Ishikawa (cell line): ENCODE measurements at regions not wholly inside any gene's neighbourhood (a gene's known extent, or its start where the extent isn't known, plus 50 kb on each side); places are given as distances from the start of the nearest gene placed in this dataset.

Source experiments
- EP300 ChIP-seq: IDR thresholded peaks from 2 replicates; pipeline ENCODE4 v1.6.1; 2012; ENCODE audit warnings: borderline replicate concordance
- FOXM1 ChIP-seq: IDR thresholded peaks from 2 replicates; pipeline ENCODE4 v1.6.1; 2012; ENCODE audit warnings: low read depth, borderline replicate concordance
- MAX ChIP-seq: IDR thresholded peaks from 2 replicates; pipeline ENCODE4 v1.6.1; 2012
- RAD21 ChIP-seq: IDR thresholded peaks from 2 replicates; pipeline ENCODE4 v1.6.1; 2012; ENCODE audit warnings: low read depth
- REST ChIP-seq: IDR thresholded peaks from 2 replicates; pipeline ENCODE4 v1.6.1; 2012; ENCODE audit warnings: low read depth, mild to moderate bottlenecking
- TAF1 ChIP-seq: IDR thresholded peaks from 2 replicates; pipeline ENCODE4 v1.6.1; 2012; ENCODE audit warnings: low read depth, mild to moderate bottlenecking
- YY1 ChIP-seq: IDR thresholded peaks from 2 replicates; pipeline ENCODE4 v1.6.1; 2012; ENCODE audit warnings: low read depth

DNA sequence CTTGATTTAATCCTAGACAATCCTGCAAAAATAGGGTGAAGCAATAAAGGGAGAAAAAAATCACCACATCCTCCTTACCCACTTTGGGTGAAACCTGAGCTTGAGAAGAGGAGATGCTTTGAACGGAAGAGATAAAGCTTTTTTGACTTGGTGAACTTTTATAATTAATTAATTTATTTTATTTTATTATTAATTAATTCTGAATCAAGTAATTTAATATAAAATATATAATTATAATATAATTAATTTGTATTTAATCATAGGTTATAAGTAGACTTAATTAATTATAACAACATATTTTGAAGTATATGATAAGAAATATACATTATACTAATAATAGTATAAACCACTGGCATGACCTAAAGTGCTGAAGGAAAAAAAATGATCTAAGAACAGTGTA is 2164.8 kb downstream of the LRRC4C start:
- TF ChIP-seq RAD21 = no peak
- TF ChIP-seq EP300 = no peak
- TF ChIP-seq TAF1 = no peak
- TF ChIP-seq MAX = no peak
- TF ChIP-seq YY1 = no peak
- no peak for TF ChIP-seq REST
- TF ChIP-seq FOXM1 = no peak
